ENCODE measurements at regions not wholly inside any gene's neighbourhood (a gene's known extent, or its start where the extent isn't known, plus 50 kb on each side); places are given as distances from the start of the nearest gene placed in this dataset.

- Histone ChIP-seq H3K4me3 (replicated peaks in 1 of 4; ENCODE audit: control extremely low read depth in 1 of 4, insufficient read depth in 1 of 4, low read depth in 3 of 4, low read length in 4 of 4) (no peak overlapping the region), H3K9me3 (ENCODE audit: control insufficient read depth, insufficient read depth, low read depth, low read length) (no peaks in the 10 kb centered on the region), H3K27ac (ENCODE audit: insufficient read depth, low read length) (no peak overlapping the region), H3K79me2 (ENCODE audit: control insufficient read depth, insufficient read depth, low read length) (no peaks in the 10 kb centered on the region), H3K9ac (ENCODE audit: insufficient read depth, low read length) (no peak overlapping the region), H3K4me2 (ENCODE audit: extremely low read depth, insufficient read depth, low read length) (no peak overlapping the region), H3K27me3 (ENCODE audit: control insufficient read depth, insufficient read depth, low read length) (no peaks in the 10 kb centered on the region), H2AFZ (ENCODE audit: low read length) (no peak overlapping the region), H3K4me1 (ENCODE audit: control insufficient read depth, extremely low read depth, insufficient read depth, low read length) (no peaks in the 10 kb centered on the region), H3K36me3 (ENCODE audit: control insufficient read depth, insufficient read depth, low read length) (no peaks in the 10 kb centered on the region), H4K20me1 (ENCODE audit: control insufficient read depth, extremely low read depth, insufficient read depth, low read length) (no peaks in the 10 kb centered on the region)
- TF ChIP-seq CTCF (conservative IDR thresholded peaks at IDR 0.05 in 1 of 2, IDR thresholded peaks at IDR 0.05 in 1 of 2; ENCODE audit: low read depth in 1 of 2, low read length in 2 of 2): no peak
- no peak for TF ChIP-seq EZH2 (IDR thresholded peaks at IDR 0.05; ENCODE audit: low read length, missing control alignments)
- DNase-seq (ENCODE audit: low read depth in 2 of 2): no peak
Measured at GRCh38 chr2:146873646-146874259, 971.1 kb upstream of the ACVR2A start.

- Histone ChIP-seq H3K27me3 (ENCODE audit: control insufficient read depth, insufficient read depth, low read length) (no peaks in the 10 kb centered on the region), H3K4me2 (ENCODE audit: extremely low read depth, insufficient read depth, low read length) (no peak overlapping the region), H4K20me1 (ENCODE audit: control insufficient read depth, extremely low read depth, insufficient read depth, low read length) (no peaks in the 10 kb centered on the region), H2AFZ (ENCODE audit: low read length) (no peak overlapping the region), H3K9me3 (ENCODE audit: control insufficient read depth, insufficient read depth, low read depth, low read length) (no peaks in the 10 kb centered on the region), H3K4me3 (replicated peaks in 1 of 4; ENCODE audit: control extremely low read depth in 1 of 4, insufficient read depth in 1 of 4, low read depth in 3 of 4, low read length in 4 of 4) (no peak overlapping the region), H3K9ac (ENCODE audit: insufficient read depth, low read length) (no peak overlapping the region), H3K79me2 (ENCODE audit: control insufficient read depth, insufficient read depth, low read length) (no peaks in the 10 kb centered on the region), H3K4me1 (ENCODE audit: control insufficient read depth, extremely low read depth, insufficient read depth, low read length) (no peaks in the 10 kb centered on the region), H3K27ac (ENCODE audit: insufficient read depth, low read length) (no peak overlapping the region), H3K36me3 (ENCODE audit: control insufficient read depth, insufficient read depth, low read length) (no peaks in the 10 kb centered on the region)
- no peak for TF ChIP-seq CTCF (conservative IDR thresholded peaks at IDR 0.05 in 1 of 2, IDR thresholded peaks at IDR 0.05 in 1 of 2; ENCODE audit: low read depth in 1 of 2, low read length in 2 of 2)
- no peak for DNase-seq (ENCODE audit: low read depth in 2 of 2)
Measured at GRCh38 chr2:146873056-146873455, 971.8 kb upstream of the ACVR2A start.

GRCh38 chr2:146870691-146871090 lies 974.1 kb upstream of the ACVR2A start:
- H3K27me3 ChIP-seq (ENCODE audit: control insufficient read depth, insufficient read depth, low read length): no peaks in the 10 kb centered on the region
- DNase-seq (ENCODE audit: low read depth in 2 of 2): no peak
- no peak overlapping the region for H3K4me3 ChIP-seq (replicated peaks in 1 of 4; ENCODE audit: control extremely low read depth in 1 of 4, insufficient read depth in 1 of 4, low read depth in 3 of 4, low read length in 4 of 4)
- TF ChIP-seq EZH2 (IDR thresholded peaks at IDR 0.05; ENCODE audit: low read length, missing control alignments) (no peak), CTCF (conservative IDR thresholded peaks at IDR 0.05 in 1 of 2, IDR thresholded peaks at IDR 0.05 in 1 of 2; ENCODE audit: low read depth in 1 of 2, low read length in 2 of 2) (no peak)
- no peak overlapping the region for H3K9ac ChIP-seq (ENCODE audit: insufficient read depth, low read length)
- no peaks in the 10 kb centered on the region for H3K9me3 ChIP-seq (ENCODE audit: control insufficient read depth, insufficient read depth, low read depth, low read length)
- no peak overlapping the region for H3K27ac ChIP-seq (ENCODE audit: insufficient read depth, low read length)
- no peaks in the 10 kb centered on the region for H4K20me1 ChIP-seq (ENCODE audit: control insufficient read depth, extremely low read depth, insufficient read depth, low read length)
- H3K36me3 ChIP-seq (ENCODE audit: control insufficient read depth, insufficient read depth, low read length): no peaks in the 10 kb centered on the region
- no peaks in the 10 kb centered on the region for H3K79me2 ChIP-seq (ENCODE audit: control insufficient read depth, insufficient read depth, low read length)
- no peak overlapping the region for H2AFZ ChIP-seq (ENCODE audit: low read length)
- no peak overlapping the region for H3K4me2 ChIP-seq (ENCODE audit: extremely low read depth, insufficient read depth, low read length)
- H3K4me1 ChIP-seq (ENCODE audit: control insufficient read depth, extremely low read depth, insufficient read depth, low read length): no peaks in the 10 kb centered on the region

All from fibroblast of lung (primary cell).